PC-3 (cell line): ENCODE measurements at regions not wholly inside any gene's neighbourhood (a gene's known extent, or its start where the extent isn't known, plus 50 kb on each side); places are given as distances from the start of the nearest gene placed in this dataset.
A peak's percentile ranks its signal among the peaks of the same experiment; 100 is the strongest.

Experiments
- ATAC-seq: fragments of 200-7000 bp; cut with Tn5 transposase; 2 replicates; pipeline ENCODE4 v1.9.1; 2020; ENCODE audit warnings: mild to moderate bottlenecking, moderate library complexity
- BruUV-seq: library from RNA; stranded (reverse); fragments of 400-500 nt; replicated peaks from 2 replicates; lab custom pipeline; 2021; lab: Mats Ljungman, UMichigan
- CTCF ChIA-PET: fragments of 300-600 bp; sonication (Branson Sonifier 250); formaldehyde crosslinking; loops from one replicate; lab custom pipeline; 2022; ENCODE audit warnings: antibody characterized with exemption; lab: Charles Lee
- POLR2A ChIA-PET: fragments of 300-600 bp; sonication (Branson Sonifier 250); formaldehyde crosslinking; loops from one replicate; lab custom pipeline; 2022; ENCODE audit warnings: antibody characterized with exemption; ENCODE audit not compliant: unreplicated experiment; lab: Charles Lee
- DNase-seq: peaks from one replicate; pipeline ENCODE4 v3.0.0-alpha.2; 2015
- H2AFZ ChIP-seq: fragments of 300-600 bp; sonication (generic); 2 replicates; pipeline ENCODE4 v1.6.0; 2016; ENCODE audit warnings: antibody characterized with exemption, low read length
- H3F3A ChIP-seq: fragments of 300-600 bp; sonication (generic); one replicate; pipeline ENCODE4 v1.6.0; 2017; ENCODE audit warnings: antibody characterized with exemption, low read length, control low read depth, mild to moderate bottlenecking; ENCODE audit not compliant: unreplicated experiment
- H3K27ac ChIP-seq: fragments of 300-600 bp; sonication (generic); 2 replicates; pipeline ENCODE4 v1.5.1; 2016; ENCODE audit warnings: mild to moderate bottlenecking, low read length
- H3K27me3 ChIP-seq: fragments of 300-600 bp; sonication (generic); 2 replicates; pipeline ENCODE4 v1.6.1; 2016; ENCODE audit warnings: low read length, mixed read lengths
- H3K36me3 ChIP-seq: fragments of 300-600 bp; sonication (generic); 2 replicates; pipeline ENCODE4 v1.6.1; 2016; ENCODE audit warnings: low read depth, mixed run types, low read length, mixed read lengths
- H3K4me1 ChIP-seq: fragments of 300-600 bp; sonication (generic); 2 replicates; pipeline ENCODE4 v1.5.1; 2016; ENCODE audit warnings: low read length; ENCODE audit not compliant: insufficient read depth
- H3K4me2 ChIP-seq: fragments of 300-600 bp; sonication (generic); 2 replicates; pipeline ENCODE4 v1.6.0; 2016; ENCODE audit warnings: low read length
- H3K4me3 ChIP-seq: fragments of 300-600 bp; sonication (generic); 2 replicates; pipeline ENCODE4 v1.5.1; 2016; ENCODE audit warnings: mild to moderate bottlenecking, low read length, mixed read lengths
- H3K79me2 ChIP-seq: fragments of 300-600 bp; sonication (generic); 2 replicates; pipeline ENCODE4 v1.6.1; 2017; ENCODE audit warnings: low read length, mixed read lengths
- H3K9ac ChIP-seq: fragments of 300-600 bp; sonication (generic); 2 replicates; pipeline ENCODE4 v1.6.0; 2016; ENCODE audit warnings: mild to moderate bottlenecking, low read length
- H3K9me2 ChIP-seq: fragments of 300-600 bp; sonication (generic); replicated peaks from 2 replicates; pipeline ENCODE4 v1.6.1; 2016; ENCODE audit warnings: mixed run types, low read length, mixed read lengths
- H3K9me3 ChIP-seq: fragments of 300-600 bp; sonication (generic); 2 replicates; pipeline ENCODE4 v1.6.1; 2016; ENCODE audit warnings: low read length, mixed read lengths
- H4K20me1 ChIP-seq: fragments of 300-600 bp; sonication (generic); 2 replicates; pipeline ENCODE4 v1.6.1; 2016; ENCODE audit warnings: low read length, mixed read lengths
- CTCF ChIP-seq: fragments of 300-600 bp; sonication (generic); conservative IDR thresholded peaks from 2 replicates; pipeline ENCODE4 v1.5.1; 2017; ENCODE audit warnings: antibody characterized with exemption, low read depth, mild to moderate bottlenecking, low read length
- EZH2 ChIP-seq: fragments of 300-600 bp; sonication (generic); IDR thresholded peaks from one replicate; pipeline ENCODE4 v1.6.1; 2017; ENCODE audit warnings: antibody characterized with exemption, mild to moderate bottlenecking, low read length; ENCODE audit not compliant: unreplicated experiment
- EZH2phosphoT487 ChIP-seq: fragments of 300-600 bp; sonication (generic); IDR thresholded peaks from 2 replicates; pipeline ENCODE4 v1.6.1; 2018; ENCODE audit warnings: mild to moderate bottlenecking, antibody characterized with exemption, low read length, borderline replicate concordance
- intact Hi-C: fragments of 100-400 bp; cut with micrococcal nuclease; formaldehyde crosslinking; loops from 2 replicates; pipeline ENCODE4 v1.9.0; 2023

DNA sequence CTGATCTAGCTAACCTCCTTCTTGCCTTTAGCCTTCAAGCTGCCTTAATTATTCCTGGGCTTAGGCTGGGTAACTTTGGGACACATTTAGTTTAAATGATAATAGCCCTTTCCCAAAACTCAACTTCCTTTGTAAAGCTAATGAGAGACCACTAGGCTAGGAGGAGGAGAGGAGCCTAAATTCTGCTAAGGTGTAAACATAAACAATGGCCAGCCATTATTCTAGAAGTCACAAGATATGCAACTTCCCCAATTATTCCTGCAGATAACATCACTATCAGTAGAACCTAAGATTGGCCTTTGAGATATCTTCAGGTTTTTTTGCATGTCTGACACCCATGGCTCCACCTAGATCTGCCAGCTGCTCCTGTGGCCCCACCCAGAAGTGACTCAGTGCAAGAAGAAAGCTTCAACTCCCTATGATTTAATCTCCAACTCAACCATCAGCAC lies 131.2 kb upstream of the FAM20A start:
- no peak for TF ChIP-seq EZH2phosphoT487
- TF ChIP-seq CTCF: no peak
- TF ChIP-seq EZH2: no peak
- ATAC-seq: no peak; the same call in 1 of the 2 replicates
- no peak overlapping the region for H3K4me2 ChIP-seq
- no peak for DNase-seq
- no peak overlapping the region for H3K27ac ChIP-seq
- no peaks in the 10 kb centered on the region for H3K9me2 ChIP-seq
- intact Hi-C loops: no loop called here
- H3F3A ChIP-seq: no peaks in the 10 kb centered on the region
- H3K9ac ChIP-seq: no peak overlapping the region
- H3K36me3 ChIP-seq: no peaks in the 10 kb centered on the region
- BruUV-seq: no TSS peak
- H4K20me1 ChIP-seq: no peaks in the 10 kb centered on the region
- no peak overlapping the region for H2AFZ ChIP-seq
- no peaks in the 10 kb centered on the region for H3K79me2 ChIP-seq
- no peak overlapping the region for H3K4me3 ChIP-seq
- peaks cover 5% of the 10 kb centered on the region for H3K9me3 ChIP-seq
- H3K27me3 ChIP-seq: no peaks in the 10 kb centered on the region
- ChIA-PET POLR2A (no interaction called here), CTCF (no interaction called here)
- H3K4me1 ChIP-seq: no peaks in the 10 kb centered on the region

- intact Hi-C loops: no loop called here
- ChIA-PET CTCF (no interaction called here), POLR2A (no interaction called here)
- Histone ChIP-seq H3K27me3 (no peaks in the 10 kb centered on the region), H3K4me2 (no peak overlapping the region), H3K9me3 (peaks cover 5% of the 10 kb centered on the region), H3F3A (no peaks in the 10 kb centered on the region), H2AFZ (no peak overlapping the region), H3K27ac (no peak overlapping the region), H3K4me3 (no peak overlapping the region), H3K79me2 (no peaks in the 10 kb centered on the region), H4K20me1 (no peaks in the 10 kb centered on the region), H3K4me1 (no peaks in the 10 kb centered on the region), H3K9ac (no peak overlapping the region), H3K36me3 (no peaks in the 10 kb centered on the region), H3K9me2 (no peaks in the 10 kb centered on the region)
- ATAC-seq (no peak), DNase-seq (no peak)
- no TSS peak for BruUV-seq
- TF ChIP-seq EZH2 (no peak), CTCF (no peak), EZH2phosphoT487 (no peak)
Observed at GRCh38 chr17:68731465-68731864, 130.3 kb upstream of the FAM20A start.

DNA sequence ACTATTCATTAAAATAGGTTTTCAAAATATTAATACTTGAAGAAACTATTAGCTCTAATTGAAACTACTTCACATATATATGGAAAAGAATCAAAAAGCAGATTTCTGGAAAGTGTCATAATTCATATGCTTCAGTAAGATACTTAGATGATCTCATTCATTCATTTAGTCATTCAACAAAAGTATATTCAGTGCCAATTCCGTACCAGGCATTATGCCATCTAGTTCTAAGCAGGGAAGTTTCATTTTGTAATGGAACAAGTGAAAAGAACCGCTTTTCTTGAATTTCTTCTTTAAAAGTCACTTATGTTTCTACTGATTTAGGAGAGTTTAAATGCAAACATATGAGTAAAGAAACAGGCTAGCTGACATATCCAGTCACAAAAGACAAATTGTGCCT lies 118.3 kb upstream of the FAM20A start:
- no peaks in the 10 kb centered on the region for H3K79me2 ChIP-seq
- H3K4me2 ChIP-seq: no peak overlapping the region
- H4K20me1 ChIP-seq: no peaks in the 10 kb centered on the region
- ChIA-PET POLR2A (no interaction called here), CTCF (interaction anchor here (0.6 kb wide), 1 partner anchor 33 kb away, joined by 3 read pairs; no protein-coding TSS in a partner anchor)
- H3K4me1 ChIP-seq: no peaks in the 10 kb centered on the region
- intact Hi-C loops: no loop called here
- no peak overlapping the region for H3K9ac ChIP-seq
- no peak overlapping the region for H3K4me3 ChIP-seq
- H3K27ac ChIP-seq: no peak overlapping the region
- BruUV-seq: no TSS peak
- peaks cover 11% of the 10 kb centered on the region for H3K27me3 ChIP-seq
- no peaks in the 10 kb centered on the region for H3K36me3 ChIP-seq
- no peaks in the 10 kb centered on the region for H3K9me3 ChIP-seq
- no peak for ATAC-seq
- no peaks in the 10 kb centered on the region for H3K9me2 ChIP-seq
- TF ChIP-seq CTCF: no peak
- TF ChIP-seq EZH2: no peak
- no peak for TF ChIP-seq EZH2phosphoT487
- DNase-seq: peak; percentile 39
- H3F3A ChIP-seq: no peaks in the 10 kb centered on the region
- no peak overlapping the region for H2AFZ ChIP-seq
